ENCODE measurements at regions not wholly inside any gene's neighbourhood (a gene's known extent, or its start where the extent isn't known, plus 50 kb on each side); places are given as distances from the start of the nearest gene placed in this dataset.

DNA sequence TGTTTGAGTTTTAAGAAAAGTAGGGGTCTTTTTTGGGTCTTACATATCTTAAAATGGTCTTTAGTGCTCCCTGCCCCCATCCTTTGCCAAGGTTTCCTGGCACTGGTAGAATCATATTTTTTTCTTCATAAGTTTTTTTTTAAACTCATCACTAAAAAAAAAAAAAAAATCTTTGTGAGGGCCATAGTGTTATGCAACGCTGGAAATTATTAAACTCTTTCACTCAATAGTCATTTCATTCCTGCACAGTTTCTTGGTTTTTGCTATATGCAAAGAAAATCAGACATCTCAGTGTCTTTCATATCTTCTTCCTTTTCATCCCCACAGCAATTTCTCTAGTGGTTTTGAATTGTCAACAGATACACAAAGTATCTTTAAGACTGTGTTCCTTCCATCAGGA lies 95.6 kb downstream of the TMA16 start:
- no peaks in the 10 kb centered on the region for H3K36me3 ChIP-seq (ENCODE audit: control insufficient read depth in 2 of 4, insufficient read depth in 4 of 4, low read length in 3 of 4)
- H3K4ac ChIP-seq (replicated peaks; ENCODE audit: insufficient read length, low read depth, low read length): no peak overlapping the region
- H3K27ac ChIP-seq (ENCODE audit: low read depth, low read length): no peak overlapping the region
- no peak for TF ChIP-seq CREB1 (IDR thresholded peaks at IDR 0.05)
- TF ChIP-seq BACH1 (IDR thresholded peaks at IDR 0.05; ENCODE audit: low read length): no peak
- TF ChIP-seq CBX8 (IDR thresholded peaks at IDR 0.05; ENCODE audit: borderline replicate concordance, low read depth, low read length): no peak
- TF ChIP-seq KDM5A (IDR thresholded peaks at IDR 0.05; ENCODE audit: low read length): no peak
- no peak for TF ChIP-seq NANOG (IDR thresholded peaks at IDR 0.05; ENCODE audit: insufficient read depth, low read depth, low read length, poor library complexity, severe bottlenecking)
- no peak for TF ChIP-seq MAFK (IDR thresholded peaks at IDR 0.05; ENCODE audit: low read depth, low read length)
- DNase-seq (ENCODE audit: low read depth in 1 of 2, low spot score in 2 of 2) (no peak), FAIRE-seq (no peak)
- no CpG with 5 or more reads among the region's 1 CpG for WGBS, 2 experiments (ENCODE audit: extremely low coverage in 1 of 2, insufficient coverage in 1 of 2, insufficient read length in 1 of 2, insufficient replicate concordance in 2 of 2, low coverage in 1 of 2, low lambda C conversion rate in 2 of 2, missing lambda C conversion rate in 1 of 2)
- no peak overlapping the region for H3K56ac ChIP-seq (replicated peaks; ENCODE audit: insufficient read length, low read depth, low read length)
- no peaks in the 10 kb centered on the region for H3K79me2 ChIP-seq (ENCODE audit: control insufficient read depth in 1 of 2, insufficient read depth in 2 of 2, low read length in 2 of 2)
- H3K23me2 ChIP-seq (ENCODE audit: low read depth, low read length): no peaks in the 10 kb centered on the region
- no peak overlapping the region for H2BK120ac ChIP-seq (replicated peaks; ENCODE audit: low read depth, low read length)
- no peak overlapping the region for H2BK12ac ChIP-seq (ENCODE audit: low read depth, low read length)
- no peak overlapping the region for H2AFZ ChIP-seq (ENCODE audit: low read length)
- H3K9ac ChIP-seq (replicated peaks in 1 of 4; ENCODE audit: extremely low read depth in 1 of 4, low read depth in 3 of 4, low read length in 3 of 4): no peak overlapping the region
- no peak overlapping the region for H3K23ac ChIP-seq (ENCODE audit: insufficient read length)
- no peak overlapping the region for H3K4me3 ChIP-seq (ENCODE audit: extremely low read depth in 1 of 4, insufficient read depth in 2 of 4, low read depth in 3 of 4, low read length in 4 of 4)
- H2BK15ac ChIP-seq (ENCODE audit: low read length): no peak overlapping the region
- POLR2A ChIA-PET (ENCODE audit: partially characterized antibody): no interaction called here
- no peak overlapping the region for H3K4me2 ChIP-seq (ENCODE audit: insufficient read depth in 1 of 2, low read depth in 2 of 2, low read length in 2 of 2)
- no peaks in the 10 kb centered on the region for H3K4me1 ChIP-seq (replicated peaks in 1 of 4; ENCODE audit: control insufficient read depth in 3 of 4, insufficient read depth in 4 of 4, low read length in 3 of 4)
- no peaks in the 10 kb centered on the region for H4K20me1 ChIP-seq (replicated peaks in 1 of 2; ENCODE audit: control insufficient read depth in 1 of 2, insufficient read depth in 2 of 2, low read length in 2 of 2)
- no peaks in the 10 kb centered on the region for H3K27me3 ChIP-seq (replicated peaks in 1 of 4; ENCODE audit: control insufficient read depth in 3 of 4, extremely low read depth in 1 of 4, insufficient read depth in 3 of 4, low read length in 3 of 4)
- no peaks in the 10 kb centered on the region for H3K79me1 ChIP-seq (ENCODE audit: low read depth, low read length)
- CTCF ChIA-PET (ENCODE audit: partially characterized antibody): no interaction called here
- no peak overlapping the region for H2BK5ac ChIP-seq (ENCODE audit: low read depth, low read length)
- H2AK5ac ChIP-seq (ENCODE audit: low read depth, low read length): no peak overlapping the region
- H2BK20ac ChIP-seq (ENCODE audit: low read length): no peak overlapping the region
- H3K14ac ChIP-seq (ENCODE audit: insufficient read length): no peak overlapping the region
- H3K9me3 ChIP-seq (ENCODE audit: insufficient read depth in 2 of 2, low read depth in 1 of 2, low read length in 1 of 2): peaks cover 2 to 5% of the 10 kb centered on the region in 2 experiments; a peak in 1 of 4 replicates
- H3K18ac ChIP-seq (ENCODE audit: extremely low read depth, low read length): no peak overlapping the region
- no peak overlapping the region for H4K91ac ChIP-seq (replicated peaks; ENCODE audit: insufficient read length, low read length)
- H4K8ac ChIP-seq (ENCODE audit: extremely low read depth, insufficient read depth, low read length): no peak overlapping the region
- no peak overlapping the region for H4K5ac ChIP-seq (ENCODE audit: insufficient read length, low read depth, low read length)

Measured in H1 (cell line).